ENCODE measurements at regions not wholly inside any gene's neighbourhood (a gene's known extent, or its start where the extent isn't known, plus 50 kb on each side); places are given as distances from the start of the nearest gene placed in this dataset.

DNA sequence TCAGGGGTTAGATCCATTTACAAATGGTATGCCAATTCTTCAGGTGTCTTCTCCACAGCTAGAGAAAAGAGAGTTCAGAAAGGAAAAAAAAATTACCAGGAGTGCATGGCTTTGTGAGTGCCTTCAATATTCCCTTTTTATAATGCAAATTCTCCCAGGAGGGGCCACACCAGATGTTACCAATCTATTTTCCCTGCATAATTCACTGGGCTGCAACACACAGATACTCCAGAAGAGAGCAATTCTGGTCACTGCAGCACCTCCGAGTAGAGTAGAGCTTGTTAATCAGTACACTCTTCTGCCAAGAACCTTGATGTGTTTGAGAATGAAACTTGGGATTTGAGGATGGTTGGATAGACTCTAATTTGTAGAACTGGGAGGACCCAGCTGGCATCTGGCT, 80.7 kb upstream of the SPRED1 start:
- DNase-seq (ENCODE audit: low read depth, low spot score) = no peak
- H4K20me1 ChIP-seq (replicated peaks; ENCODE audit: control insufficient read depth, extremely low read depth, insufficient read depth, low read length) = no peaks in the 10 kb centered on the region
- ChIA-PET CTCF (interaction anchor here (1.0 kb wide), 1 partner anchor 176 kb away, joined by 3 read pairs; no protein-coding TSS in a partner anchor), POLR2A (no interaction called here)
- FAIRE-seq = no peak
- intact Hi-C loops (cut with micrococcal nuclease) = loop anchor here (10.0 kb wide), 1 partner anchor 167 kb away; no protein-coding TSS in a partner anchor
- TF ChIP-seq MYC (IDR thresholded peaks at IDR 0.05; ENCODE audit: low read depth, low read length) (no peak), JUN (IDR thresholded peaks at IDR 0.05; ENCODE audit: borderline replicate concordance, insufficient read depth, insufficient read length, low read depth) (no peak), POLR2A (IDR thresholded peaks at IDR 0.05; ENCODE audit: low read depth, low read length) (no peak), FOS (IDR thresholded peaks at IDR 0.05; ENCODE audit: borderline replicate concordance, insufficient read depth, low read length) (no peak), POLR2AphosphoS5 (IDR thresholded peaks at IDR 0.05; ENCODE audit: insufficient read depth, low read depth, low read length) (no peak), EZH2 (IDR thresholded peaks at IDR 0.05; ENCODE audit: borderline replicate concordance, low read depth, low read length, severe bottlenecking) (no peak), GATA2 (IDR thresholded peaks at IDR 0.05; ENCODE audit: insufficient read depth, insufficient read length, low read depth, low read length) (no peak)
- TF ChIP-seq, protein P1, sequence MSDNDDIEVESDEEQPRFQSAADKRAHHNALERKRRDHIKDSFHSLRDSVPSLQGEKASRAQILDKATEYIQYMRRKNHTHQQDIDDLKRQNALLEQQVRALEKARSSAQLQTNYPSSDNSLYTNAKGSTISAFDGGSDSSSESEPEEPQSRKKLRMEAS (IDR thresholded peaks at IDR 0.05; ENCODE audit: insufficient read depth, insufficient read length) = no peak
- TF ChIP-seq, protein P2, sequence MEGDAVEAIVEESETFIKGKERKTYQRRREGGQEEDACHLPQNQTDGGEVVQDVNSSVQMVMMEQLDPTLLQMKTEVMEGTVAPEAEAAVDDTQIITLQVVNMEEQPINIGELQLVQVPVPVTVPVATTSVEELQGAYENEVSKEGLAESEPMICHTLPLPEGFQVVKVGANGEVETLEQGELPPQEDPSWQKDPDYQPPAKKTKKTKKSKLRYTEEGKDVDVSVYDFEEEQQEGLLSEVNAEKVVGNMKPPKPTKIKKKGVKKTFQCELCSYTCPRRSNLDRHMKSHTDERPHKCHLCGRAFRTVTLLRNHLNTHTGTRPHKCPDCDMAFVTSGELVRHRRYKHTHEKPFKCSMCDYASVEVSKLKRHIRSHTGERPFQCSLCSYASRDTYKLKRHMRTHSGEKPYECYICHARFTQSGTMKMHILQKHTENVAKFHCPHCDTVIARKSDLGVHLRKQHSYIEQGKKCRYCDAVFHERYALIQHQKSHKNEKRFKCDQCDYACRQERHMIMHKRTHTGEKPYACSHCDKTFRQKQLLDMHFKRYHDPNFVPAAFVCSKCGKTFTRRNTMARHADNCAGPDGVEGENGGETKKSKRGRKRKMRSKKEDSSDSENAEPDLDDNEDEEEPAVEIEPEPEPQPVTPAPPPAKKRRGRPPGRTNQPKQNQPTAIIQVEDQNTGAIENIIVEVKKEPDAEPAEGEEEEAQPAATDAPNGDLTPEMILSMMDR (IDR thresholded peaks at IDR 0.05; ENCODE audit: extremely low read depth in 1 of 2, insufficient read depth in 1 of 2, low read depth in 1 of 2, low read length in 2 of 2) = no peak
- H3K27me3 ChIP-seq (ENCODE audit: control insufficient read depth in 2 of 2, insufficient read depth in 2 of 2, low read length in 2 of 2) = peaks cover 29 to 76% of the 10 kb centered on the region in 2 experiments
- H3K9me1 ChIP-seq (replicated peaks; ENCODE audit: control insufficient read depth, extremely low read depth, insufficient read depth, low read length) = no peaks in the 10 kb centered on the region
- no peak overlapping the region for H3K4me3 ChIP-seq (replicated peaks in 1 of 3; ENCODE audit: insufficient read depth in 1 of 3, low read depth in 1 of 3, low read length in 3 of 3)
- no peak overlapping the region for H3K4me2 ChIP-seq (ENCODE audit: insufficient read depth, low read length)
- H3K36me3 ChIP-seq (ENCODE audit: control insufficient read depth in 2 of 2, extremely low read depth in 1 of 2, insufficient read depth in 2 of 2, low read length in 2 of 2) = no peaks in the 10 kb centered on the region
- H3K79me2 ChIP-seq (ENCODE audit: control insufficient read depth, insufficient read depth, low read length) = no peaks in the 10 kb centered on the region
- H3K4me1 ChIP-seq (ENCODE audit: control insufficient read depth, extremely low read depth, insufficient read depth, low read length) = no peaks in the 10 kb centered on the region
- no peak overlapping the region for H3K27ac ChIP-seq (ENCODE audit: insufficient read depth, low read depth, low read length)
- no peak overlapping the region for H3K9ac ChIP-seq (replicated peaks; ENCODE audit: extremely low read depth, insufficient read depth, low read length)
- no TSS peak for BruUV-seq (replicated peaks)
- no peak overlapping the region for H2AFZ ChIP-seq (ENCODE audit: low read depth, low read length)
- H3K9me3 ChIP-seq (replicated peaks; ENCODE audit: control insufficient read depth, insufficient read depth, low read length) = no peaks in the 10 kb centered on the region
- dilution Hi-C loops (cut with MboI; ENCODE audit: extremely low pct_ligation_motif_present, low sequenced_read_pairs) = no loop called here

Measured in endothelial cell of umbilical vein (primary cell).